GM04504 (cell line): ENCODE measurements at regions not wholly inside any gene's neighbourhood (a gene's known extent, or its start where the extent isn't known, plus 50 kb on each side); places are given as distances from the start of the nearest gene placed in this dataset.

Source experiments
- DNase-seq: peaks from one replicate; pipeline ENCODE4 v3.0.0-alpha.2; 2012; ENCODE audit warnings: low read depth

- DNase-seq: no peak
Measured at GRCh38 chr5:111869681-111870080, 112.7 kb upstream of the NREP start.

- no peak for DNase-seq
Measured at GRCh38 chr5:111865356-111865755, 108.4 kb upstream of the NREP start.

GRCh38 chr5:111863801-111864200 lies 106.8 kb upstream of the NREP start:
- no peak for DNase-seq

GRCh38 chr5:111859533-111860270 lies 102.7 kb upstream of the NREP start:
- DNase-seq: peak; percentile 67

- DNase-seq: no peak
Measured at GRCh38 chr5:111859031-111859430, 102.0 kb upstream of the NREP start.

- no peak for DNase-seq
Measured at GRCh38 chr5:111857623-111858022, 100.6 kb upstream of the NREP start.

- DNase-seq: no peak
Measured at GRCh38 chr5:111856876-111857466, 100.0 kb upstream of the NREP start.

GRCh38 chr5:111855356-111855755 lies 98.4 kb upstream of the NREP start:
- DNase-seq: no peak

GRCh38 chr5:111854186-111854585 lies 97.2 kb upstream of the NREP start:
- no peak for DNase-seq

- no peak for DNase-seq
Measured at GRCh38 chr5:111853748-111854147, 96.8 kb upstream of the NREP start.

- no peak for DNase-seq
Measured at GRCh38 chr5:111851631-111852548, 94.9 kb upstream of the NREP start.

- no peak for DNase-seq
Measured at GRCh38 chr5:111848476-111848875, 91.5 kb upstream of the NREP start.

- no peak for DNase-seq
Measured at GRCh38 chr5:111847052-111847925, 90.3 kb upstream of the NREP start.

GRCh38 chr5:111840036-111840674 lies 83.2 kb upstream of the NREP start:
- no peak for DNase-seq

GRCh38 chr5:111839438-111839837 lies 82.4 kb upstream of the NREP start:
- no peak for DNase-seq

GRCh38 chr5:111836426-111836825 lies 79.4 kb upstream of the NREP start:
- no peak for DNase-seq

- no peak for DNase-seq
Measured at GRCh38 chr5:111834926-111835599, 78.1 kb upstream of the NREP start.

- no peak for DNase-seq
Measured at GRCh38 chr5:111830333-111830732, 73.3 kb upstream of the NREP start.

GRCh38 chr5:111829701-111830100 lies 72.7 kb upstream of the NREP start:
- DNase-seq: peak; percentile 69

GRCh38 chr5:111826064-111826463 lies 69.1 kb upstream of the NREP start:
- no peak for DNase-seq

GRCh38 chr5:111820072-111820471 lies 63.1 kb upstream of the NREP start:
- DNase-seq: no peak
